NAMALWA (cell line): ENCODE measurements at regions not wholly inside any gene's neighbourhood (a gene's known extent, or its start where the extent isn't known, plus 50 kb on each side); places are given as distances from the start of the nearest gene placed in this dataset.
"Not testable (repeated sequence)": the region's sequence is repeated elsewhere in the genome, so short reads cannot be mapped to it uniquely, and the experiment has no call there.

Source experiments
- DNase-seq: peaks from one replicate; pipeline ENCODE4 v3.0.0-alpha.2; 2015; ENCODE audit warnings: low spot score

DNA sequence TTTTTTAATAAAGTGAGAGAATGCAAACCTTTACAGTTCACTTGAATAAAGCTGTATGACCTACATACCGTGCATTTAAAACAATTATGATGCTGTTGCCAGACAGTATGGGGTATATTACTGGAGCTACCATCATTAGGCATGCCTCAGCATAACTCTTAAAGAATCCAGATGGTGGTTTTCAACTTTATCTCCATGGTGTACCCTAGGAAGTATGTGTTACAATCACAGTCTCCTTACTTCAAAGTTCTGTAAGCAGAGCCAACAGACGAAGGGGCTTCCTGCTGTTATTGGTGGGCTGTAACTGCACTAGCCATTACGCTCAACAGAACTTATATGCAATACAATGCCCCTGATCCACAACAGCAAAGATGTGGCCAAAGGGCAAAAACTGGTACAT, 803.3 kb downstream of the DTWD2 start:
- no peak for DNase-seq

- no peak for DNase-seq
Measured at GRCh38 chr5:118176146-118176545, 812.2 kb downstream of the DTWD2 start.

- no peak for DNase-seq
Measured at GRCh38 chr5:118174671-118175070, 813.7 kb downstream of the DTWD2 start.

- DNase-seq, result no peak
Measured at GRCh38 chr5:118173340-118173739, 815.0 kb downstream of the DTWD2 start.

DNA sequence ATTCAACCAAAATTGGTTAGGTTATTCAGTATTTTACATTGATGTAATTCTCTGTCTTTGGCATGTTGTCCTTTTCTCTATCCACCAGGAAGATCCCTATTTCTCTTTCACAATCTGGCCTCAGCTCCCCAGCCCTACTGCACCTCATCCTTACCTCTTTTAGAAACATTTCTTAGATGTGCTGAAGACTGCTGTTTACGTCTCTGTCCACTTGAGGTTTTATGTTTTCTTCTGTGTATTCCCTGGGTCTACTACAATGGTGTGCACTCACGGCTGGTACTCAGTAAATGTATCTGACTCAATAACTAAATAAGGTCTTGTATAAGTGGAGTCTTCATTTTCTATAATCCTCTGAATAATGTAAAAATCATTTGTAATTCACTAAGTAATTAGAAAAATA, 822.7 kb downstream of the DTWD2 start:
- DNase-seq, result no peak

GRCh38 chr5:118156181-118156580, 832.2 kb downstream of the DTWD2 start:
- DNase-seq, result no peak

DNA sequence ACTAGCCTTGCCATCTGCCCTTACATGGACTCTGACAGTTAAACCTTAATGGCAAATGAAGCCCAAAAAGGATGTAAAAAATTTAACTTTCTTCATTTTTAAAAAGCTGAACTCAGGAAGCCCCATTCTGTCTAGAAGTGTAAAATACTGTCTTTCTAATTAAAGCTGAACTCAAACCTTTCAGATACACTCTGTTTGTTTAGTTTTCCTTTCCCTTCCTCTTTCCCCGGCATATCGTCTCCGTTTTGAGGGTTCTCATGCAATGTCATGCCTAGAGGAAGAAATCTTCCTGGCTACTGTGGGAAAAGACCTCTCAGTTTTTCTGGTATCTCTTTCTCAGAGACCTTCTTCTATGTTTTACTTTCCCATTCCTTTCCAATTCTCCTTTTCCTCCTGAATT, 841.5 kb downstream of the DTWD2 start:
- no peak for DNase-seq

GRCh38 chr5:118144540-118144939, 843.8 kb downstream of the DTWD2 start:
- DNase-seq, result no peak

GRCh38 chr5:118139361-118139760, 849.0 kb downstream of the DTWD2 start:
- no peak for DNase-seq

GRCh38 chr5:118126159-118126558, 862.2 kb downstream of the DTWD2 start:
- no peak for DNase-seq

GRCh38 chr5:118125687-118126086, 862.7 kb downstream of the DTWD2 start:
- no peak for DNase-seq

- DNase-seq, result no peak
Measured at GRCh38 chr5:118121258-118121657, 867.1 kb downstream of the DTWD2 start.

DNA sequence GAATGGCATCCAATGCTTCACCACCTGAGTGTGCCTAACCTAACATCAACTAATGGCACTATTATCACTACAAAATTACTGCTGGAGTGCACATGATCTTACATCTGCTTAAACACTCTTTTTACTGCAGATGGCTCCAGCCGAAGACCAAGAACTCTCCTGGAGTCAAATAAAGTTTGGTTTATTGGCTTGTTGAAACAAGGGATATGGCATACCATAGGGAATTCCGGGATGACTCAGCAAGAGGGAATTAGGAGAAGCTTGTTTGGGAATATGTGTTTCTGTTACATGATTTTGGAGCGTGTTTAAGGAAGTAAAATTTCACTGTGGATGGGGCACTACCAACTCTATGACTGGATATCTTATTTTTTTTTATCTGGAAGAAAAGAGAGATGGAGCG, 872.6 kb downstream of the DTWD2 start:
- DNase-seq, result no peak

- no peak for DNase-seq
Measured at GRCh38 chr5:118111956-118112355, 876.4 kb downstream of the DTWD2 start.

GRCh38 chr5:118107246-118107645, 881.1 kb downstream of the DTWD2 start:
- DNase-seq, result not testable (repeated sequence)

- DNase-seq, result no peak
Measured at GRCh38 chr5:118098716-118099115, 889.6 kb downstream of the DTWD2 start.

DNA sequence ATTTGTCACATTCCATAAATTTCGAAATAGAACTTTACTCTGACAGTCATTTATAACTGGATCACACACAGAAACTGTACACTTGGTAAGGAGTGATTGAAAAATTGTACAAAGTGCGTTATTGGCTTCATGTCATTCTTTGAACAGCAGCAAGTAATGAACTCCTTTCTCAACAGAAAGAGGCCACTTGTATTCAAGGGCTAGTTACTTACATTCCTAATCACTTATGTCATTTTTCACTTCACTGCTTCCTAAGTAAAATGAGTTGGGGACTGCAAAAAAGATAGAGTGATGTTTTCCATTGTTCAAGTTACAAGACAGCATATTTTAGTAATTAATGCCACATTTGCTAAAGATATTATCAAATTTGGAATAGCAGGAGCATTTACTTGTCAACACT, 893.2 kb downstream of the DTWD2 start:
- no peak for DNase-seq

DNA sequence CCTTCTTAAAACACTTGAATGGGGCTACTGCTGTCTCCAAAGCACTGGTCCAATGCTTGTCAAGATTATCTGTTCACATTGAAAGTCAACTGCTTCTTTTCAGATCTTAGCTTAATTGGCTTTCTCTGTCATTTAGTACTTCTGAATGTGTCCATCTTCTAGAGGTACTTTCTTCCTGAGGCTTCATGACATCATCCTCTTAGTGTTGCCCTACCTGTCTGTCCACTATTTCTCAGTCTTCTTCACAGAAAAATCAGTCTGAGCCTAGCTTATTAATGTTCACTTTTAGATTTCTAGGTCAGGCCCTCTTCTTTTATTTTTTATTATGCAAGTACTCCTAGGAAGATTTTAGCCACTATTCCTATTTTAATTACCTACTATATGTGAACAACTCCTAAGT, 899.9 kb downstream of the DTWD2 start:
- DNase-seq, result no peak

DNA sequence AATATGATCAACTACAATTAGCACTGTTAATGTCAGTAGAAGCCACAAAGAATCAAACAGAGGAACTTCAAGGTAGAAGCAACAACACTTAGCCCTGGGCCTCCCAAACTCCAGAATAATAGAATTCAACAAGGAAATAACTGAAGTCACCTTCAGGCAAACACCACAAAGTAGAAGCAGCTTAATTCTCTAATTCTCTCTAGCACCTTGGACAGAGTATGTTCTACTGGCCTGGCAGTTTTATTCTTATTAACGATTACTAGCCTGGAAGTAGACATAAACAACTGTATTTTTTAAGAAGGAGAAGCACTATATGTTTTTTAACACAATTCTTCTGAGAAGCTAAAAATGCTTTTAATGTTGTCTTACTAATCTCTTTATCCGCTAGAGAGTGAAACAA, 911.9 kb downstream of the DTWD2 start:
- DNase-seq, result no peak

- no peak for DNase-seq
Measured at GRCh38 chr5:118070041-118070440, 918.3 kb downstream of the DTWD2 start.

DNA sequence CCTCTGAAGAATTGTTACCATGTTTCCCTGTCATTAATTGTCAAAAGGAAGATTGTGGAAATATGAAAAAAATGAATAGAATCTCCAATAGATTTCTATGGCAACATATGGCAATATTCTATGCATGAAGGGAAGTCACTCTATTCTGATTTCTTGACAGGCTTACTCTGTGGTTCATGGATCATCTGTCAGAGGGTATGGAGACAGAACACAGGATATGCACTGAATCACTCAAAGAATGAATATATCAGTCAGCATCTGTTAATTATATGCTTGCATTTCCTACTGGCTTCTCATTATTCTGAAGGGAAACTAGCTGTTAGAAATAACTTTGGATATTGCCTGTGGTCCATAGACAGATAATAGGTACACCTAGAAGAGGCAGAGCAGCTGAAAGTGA, 918.9 kb downstream of the DTWD2 start:
- DNase-seq, result no peak

DNA sequence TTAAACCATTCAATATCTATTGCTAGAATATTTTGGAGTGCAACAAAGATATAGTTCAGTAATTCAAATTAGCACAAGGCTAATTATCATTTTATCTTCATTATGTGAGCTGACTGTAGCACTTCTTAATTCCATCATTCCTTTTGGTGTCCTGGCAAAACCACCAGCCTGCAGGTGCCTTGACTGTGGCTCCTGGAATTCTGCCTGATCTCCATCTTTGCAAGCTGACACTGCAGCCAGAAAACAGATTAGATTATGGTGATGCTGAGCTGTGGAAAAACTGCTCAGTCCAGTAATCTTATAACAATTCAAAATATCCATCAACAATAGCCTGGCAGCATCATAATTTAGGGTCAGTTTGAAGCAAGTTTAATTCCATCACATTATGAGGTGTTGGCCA, 919.5 kb downstream of the DTWD2 start:
- no peak for DNase-seq

DNA sequence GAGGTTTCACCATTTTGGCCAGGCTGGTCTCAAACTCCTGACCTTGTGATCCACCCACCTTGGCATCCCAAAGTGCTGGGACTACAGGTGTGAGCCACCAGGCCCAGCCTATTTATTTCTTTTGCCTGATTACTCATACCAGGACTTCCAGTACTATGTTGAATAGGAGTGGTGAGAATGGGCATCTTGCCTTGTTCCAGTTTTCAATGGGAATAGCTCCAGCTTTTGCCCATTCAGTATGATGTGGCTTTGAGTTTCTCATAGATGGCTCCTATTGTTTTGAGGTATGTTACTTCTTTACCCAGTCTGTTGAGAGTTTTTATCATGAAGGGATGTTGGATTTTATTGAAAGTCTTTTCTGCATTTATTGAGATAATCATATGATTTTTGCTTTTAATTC, 924.5 kb downstream of the DTWD2 start:
- not testable (repeated sequence) for DNase-seq

GRCh38 chr5:118060833-118061232, 927.5 kb downstream of the DTWD2 start:
- DNase-seq, result peak; percentile 6

DNA sequence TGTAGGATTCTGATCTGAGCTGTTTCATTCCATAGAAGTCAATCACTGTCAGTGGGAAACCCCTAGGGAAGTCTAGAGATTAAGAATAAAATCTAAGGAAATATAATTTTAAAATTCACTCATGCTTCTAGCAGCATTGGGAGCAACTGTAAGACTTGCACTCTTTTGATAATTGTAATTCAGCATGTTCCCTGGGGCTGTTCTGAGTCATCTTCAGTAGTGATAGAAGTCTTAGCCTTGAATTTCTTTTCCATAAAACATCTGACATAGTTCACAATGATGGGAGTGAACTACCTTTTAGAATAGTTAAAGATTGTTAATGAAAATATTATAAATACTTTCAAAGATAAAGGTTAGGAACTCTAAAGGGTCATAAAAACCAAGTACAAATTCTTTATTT, 935.8 kb downstream of the DTWD2 start:
- DNase-seq, result no peak
